ENCODE measurements at regions not wholly inside any gene's neighbourhood (a gene's known extent, or its start where the extent isn't known, plus 50 kb on each side); places are given as distances from the start of the nearest gene placed in this dataset.

- Histone ChIP-seq H3K9me3 (ENCODE audit: control insufficient read depth, low read depth, low read length) (no peaks in the 10 kb centered on the region), H3K23me2 (ENCODE audit: insufficient read length, low read depth, low read length, poor library complexity, severe bottlenecking) (no peaks in the 10 kb centered on the region), H3K18ac (ENCODE audit: insufficient read length, low read depth, low read length) (no peak overlapping the region), H3K79me2 (ENCODE audit: insufficient read depth, low read length) (no peaks in the 10 kb centered on the region), H2AK5ac (ENCODE audit: insufficient read length, low read length) (no peak overlapping the region), H3K27me3 (ENCODE audit: insufficient read depth, low read length) (no peaks in the 10 kb centered on the region), H4K8ac (replicated peaks; ENCODE audit: insufficient read length, low read depth, low read length) (no peak overlapping the region), H3K14ac (ENCODE audit: insufficient read depth, low read length) (no peak overlapping the region), H2AFZ (ENCODE audit: low read length) (no peak overlapping the region), H3K4me1 (ENCODE audit: insufficient read depth, low read length) (no peaks in the 10 kb centered on the region), H2BK120ac (ENCODE audit: low read depth, low read length, poor library complexity, severe bottlenecking) (no peak overlapping the region), H4K91ac (ENCODE audit: insufficient read length, low read depth, low read length) (no peak overlapping the region), H2BK12ac (ENCODE audit: insufficient read length, low read depth, low read length) (no peak overlapping the region), H3K4ac (ENCODE audit: low read depth, low read length) (no peak overlapping the region), H3T11ph (ENCODE audit: low read length) (no peak overlapping the region), H4K5ac (ENCODE audit: insufficient read length, low read depth, low read length) (no peak overlapping the region), H4K20me1 (ENCODE audit: control insufficient read depth, insufficient read depth, insufficient read length) (no peaks in the 10 kb centered on the region), H3K9ac (ENCODE audit: extremely low read depth, insufficient read length, low read length) (no peak overlapping the region), H3K27ac (ENCODE audit: insufficient read length, low read depth, low read length) (no peak overlapping the region), H3K4me2 (ENCODE audit: insufficient read depth, insufficient read length, low read length) (no peak overlapping the region), H2BK5ac (ENCODE audit: insufficient read length, low read length) (no peak overlapping the region), H3K56ac (ENCODE audit: insufficient read length, low read depth, low read length) (no peak overlapping the region), H2BK15ac (ENCODE audit: low read depth, low read length) (no peak overlapping the region), H3K23ac (ENCODE audit: insufficient read length, low read depth, low read length) (no peak overlapping the region), H3K79me1 (ENCODE audit: insufficient read depth, low read depth, low read length, poor library complexity, severe bottlenecking) (no peaks in the 10 kb centered on the region), H2BK20ac (ENCODE audit: low read depth, low read length, poor library complexity, severe bottlenecking) (no peak overlapping the region)
- no peaks in the 10 kb centered on the region for H3K27me3 Mint-ChIP-seq (ENCODE audit: low read depth)
- H3K4me3 Mint-ChIP-seq, result no peak overlapping the region
- no peak overlapping the region for H3K27ac Mint-ChIP-seq
- peaks cover 7 to 12% of the 10 kb centered on the region in 2 experiments; a peak in 3 of 4 replicates for H3K4me1 Mint-ChIP-seq
- H3K9me3 Mint-ChIP-seq, result no peaks in the 10 kb centered on the region
- no peak for TF ChIP-seq CTCF (conservative IDR thresholded peaks at IDR 0.05)
- no peak for DNase-seq
- no peaks in the 10 kb centered on the region for H3K36me3 Mint-ChIP-seq (ENCODE audit: insufficient read depth in 1 of 3, low read depth in 3 of 3)
- WGBS (ENCODE audit: extremely low coverage, insufficient read length, low lambda C conversion rate), result no CpG with 5 or more reads among the region's 1 CpG
Measured at GRCh38 chr3:161577662-161578061, 81.1 kb downstream of the OTOL1 start.

Data from H9 (cell line).